ENCODE measurements at regions not wholly inside any gene's neighbourhood (a gene's known extent, or its start where the extent isn't known, plus 50 kb on each side); places are given as distances from the start of the nearest gene placed in this dataset.

- TF ChIP-seq POLR2AphosphoS5 (IDR thresholded peaks at IDR 0.05; ENCODE audit: low read length) (no peak), HSF1 (IDR thresholded peaks at IDR 0.05; ENCODE audit: low read depth, low read length) (no peak), USF1 (IDR thresholded peaks at IDR 0.05; ENCODE audit: borderline replicate concordance, extremely low read length, insufficient read depth, low read depth, low read length) (no peak), FOS (IDR thresholded peaks at IDR 0.05; ENCODE audit: borderline replicate concordance, extremely low read depth, insufficient read length) (no peak), IKZF1 (conservative IDR thresholded peaks at IDR 0.05) (no peak), MYC (IDR thresholded peaks at IDR 0.05; ENCODE audit: insufficient read depth, insufficient read length, insufficient replicate concordance, low read length, severe bottlenecking) (no peak), DPF2 (IDR thresholded peaks at IDR 0.05) (no peak)
- TF ChIP-seq, protein P1, sequence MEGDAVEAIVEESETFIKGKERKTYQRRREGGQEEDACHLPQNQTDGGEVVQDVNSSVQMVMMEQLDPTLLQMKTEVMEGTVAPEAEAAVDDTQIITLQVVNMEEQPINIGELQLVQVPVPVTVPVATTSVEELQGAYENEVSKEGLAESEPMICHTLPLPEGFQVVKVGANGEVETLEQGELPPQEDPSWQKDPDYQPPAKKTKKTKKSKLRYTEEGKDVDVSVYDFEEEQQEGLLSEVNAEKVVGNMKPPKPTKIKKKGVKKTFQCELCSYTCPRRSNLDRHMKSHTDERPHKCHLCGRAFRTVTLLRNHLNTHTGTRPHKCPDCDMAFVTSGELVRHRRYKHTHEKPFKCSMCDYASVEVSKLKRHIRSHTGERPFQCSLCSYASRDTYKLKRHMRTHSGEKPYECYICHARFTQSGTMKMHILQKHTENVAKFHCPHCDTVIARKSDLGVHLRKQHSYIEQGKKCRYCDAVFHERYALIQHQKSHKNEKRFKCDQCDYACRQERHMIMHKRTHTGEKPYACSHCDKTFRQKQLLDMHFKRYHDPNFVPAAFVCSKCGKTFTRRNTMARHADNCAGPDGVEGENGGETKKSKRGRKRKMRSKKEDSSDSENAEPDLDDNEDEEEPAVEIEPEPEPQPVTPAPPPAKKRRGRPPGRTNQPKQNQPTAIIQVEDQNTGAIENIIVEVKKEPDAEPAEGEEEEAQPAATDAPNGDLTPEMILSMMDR (IDR thresholded peaks at IDR 0.05 in 2 of 3, conservative IDR thresholded peaks at IDR 0.05 in 1 of 3; ENCODE audit: control insufficient read depth in 2 of 3, extremely low read depth in 1 of 3, insufficient read depth in 1 of 3, low read depth in 3 of 3, low read length in 3 of 3), result no peak
Measured at GRCh38 chrX:25755194-25755593, 382.9 kb upstream of the MAGEB18 start.
